Suprapubic skin (tissue), 4 donors: ENCODE measurements at regions not wholly inside any gene's neighbourhood (a gene's known extent, or its start where the extent isn't known, plus 50 kb on each side); places are given as distances from the start of the nearest gene placed in this dataset.

Experiments used
- DNase-seq, 2 donors: peaks; one replicate each; pipeline ENCODE4 v3.0.0-alpha.2; 2019; ENCODE audit warnings: low spot score in 2 of 2
- H3K27ac ChIP-seq: fragments of 200-600 bp; sonication (generic); one replicate; pipeline ENCODE4 v1.5.1; 2019
- H3K27me3 ChIP-seq: fragments of 200-600 bp; sonication (generic); one replicate; pipeline ENCODE4 v1.5.1; 2019
- H3K36me3 ChIP-seq: fragments of 200-600 bp; sonication (generic); one replicate; pipeline ENCODE4 v1.5.1; 2019
- H3K4me1 ChIP-seq: fragments of 200-600 bp; sonication (generic); one replicate; pipeline ENCODE4 v1.5.1; 2019
- H3K4me3 ChIP-seq: fragments of 200-600 bp; sonication (generic); one replicate; pipeline ENCODE4 v1.5.1; 2019; ENCODE audit warnings: mild to moderate bottlenecking
- H3K9me3 ChIP-seq: fragments of 200-600 bp; sonication (generic); one replicate; pipeline ENCODE4 v1.5.1; 2019
- EP300 ChIP-seq: sonication (generic); formaldehyde crosslinking; IDR thresholded peaks from one replicate; pipeline ENCODE4 v1.6.1; 2017; ENCODE audit warnings: antibody characterized with exemption
- POLR2A ChIP-seq, 2 donors: fragments of 450-650 bp; IDR thresholded peaks; one replicate each; pipeline ENCODE4 v1.6.1; 2017; ENCODE audit warnings: antibody characterized with exemption in 2 of 2, mild to moderate bottlenecking in 2 of 2, moderate library complexity in 2 of 2
- POLR2AphosphoS5 ChIP-seq, 3 donors: sonication (generic); formaldehyde crosslinking; IDR thresholded peaks; one replicate each; pipeline ENCODE4 v1.6.1; 2017; ENCODE audit warnings: antibody characterized with exemption in 3 of 3
- WGBS: methylation state at CpG from one replicate; pipeline ENCODE4 v1.1.5; 2018; 5-methylcytosine and 5-hydroxymethylcytosine counted together
- TF ChIP-seq, protein P1 (sequence below), 2 donors: fragments of 200-600 bp in 1 of 2; fragments of 450-650 bp in 1 of 2; sonication (generic) in 1 of 2; IDR thresholded peaks; one replicate each; pipeline ENCODE4 v1.5.1; 2016 to 2019; ENCODE audit warnings: antibody characterized with exemption in 2 of 2, mild to moderate bottlenecking in 1 of 2, moderate library complexity in 1 of 2

DNA sequence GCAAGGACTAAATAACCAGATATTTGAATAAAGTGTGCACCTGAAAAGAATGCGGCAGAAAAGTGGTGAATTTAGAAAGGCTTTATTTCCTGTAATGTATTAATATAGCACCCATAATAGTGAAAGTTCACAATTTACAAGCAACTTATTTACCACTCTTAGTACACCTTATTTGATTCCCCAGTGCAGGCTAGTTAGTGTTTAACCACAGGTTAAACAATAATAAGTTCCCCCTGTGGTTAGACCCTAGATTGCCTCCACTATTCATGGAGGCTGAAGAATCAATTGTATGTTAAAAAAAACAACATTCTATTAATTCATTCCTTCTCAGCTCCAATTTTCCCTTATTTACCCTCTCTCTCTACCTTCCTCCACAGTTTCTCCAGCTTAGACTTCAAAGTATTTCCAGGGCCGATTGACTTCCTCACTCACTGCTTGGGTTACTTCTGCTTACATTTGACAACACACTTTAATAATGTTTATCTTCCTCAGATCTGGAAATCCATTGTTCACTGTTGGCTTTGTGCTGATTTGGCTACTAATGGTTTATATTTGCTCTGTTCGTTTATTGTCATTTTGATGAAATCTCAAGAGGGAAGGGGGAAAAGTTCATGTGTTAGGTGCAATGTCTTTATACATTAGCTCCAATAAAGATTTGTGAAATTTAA, 796.3 kb downstream of the BRINP3 start:
- H3K4me1 ChIP-seq = no peaks in the 10 kb centered on the region
- WGBS = 59% methylated on average over 3 of the region's 3 CpGs
- TF ChIP-seq EP300 (no peak), POLR2A (IDR thresholded peaks at IDR 0.05) (no peak), POLR2AphosphoS5 (IDR thresholded peaks at IDR 0.05) (no peak)
- TF ChIP-seq, protein P1, sequence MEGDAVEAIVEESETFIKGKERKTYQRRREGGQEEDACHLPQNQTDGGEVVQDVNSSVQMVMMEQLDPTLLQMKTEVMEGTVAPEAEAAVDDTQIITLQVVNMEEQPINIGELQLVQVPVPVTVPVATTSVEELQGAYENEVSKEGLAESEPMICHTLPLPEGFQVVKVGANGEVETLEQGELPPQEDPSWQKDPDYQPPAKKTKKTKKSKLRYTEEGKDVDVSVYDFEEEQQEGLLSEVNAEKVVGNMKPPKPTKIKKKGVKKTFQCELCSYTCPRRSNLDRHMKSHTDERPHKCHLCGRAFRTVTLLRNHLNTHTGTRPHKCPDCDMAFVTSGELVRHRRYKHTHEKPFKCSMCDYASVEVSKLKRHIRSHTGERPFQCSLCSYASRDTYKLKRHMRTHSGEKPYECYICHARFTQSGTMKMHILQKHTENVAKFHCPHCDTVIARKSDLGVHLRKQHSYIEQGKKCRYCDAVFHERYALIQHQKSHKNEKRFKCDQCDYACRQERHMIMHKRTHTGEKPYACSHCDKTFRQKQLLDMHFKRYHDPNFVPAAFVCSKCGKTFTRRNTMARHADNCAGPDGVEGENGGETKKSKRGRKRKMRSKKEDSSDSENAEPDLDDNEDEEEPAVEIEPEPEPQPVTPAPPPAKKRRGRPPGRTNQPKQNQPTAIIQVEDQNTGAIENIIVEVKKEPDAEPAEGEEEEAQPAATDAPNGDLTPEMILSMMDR (IDR thresholded peaks at IDR 0.05) = no peak
- no peaks in the 10 kb centered on the region for H3K36me3 ChIP-seq
- no peak for DNase-seq
- no peak overlapping the region for H3K27ac ChIP-seq
- no peak overlapping the region for H3K4me3 ChIP-seq
- H3K27me3 ChIP-seq = no peaks in the 10 kb centered on the region
- H3K9me3 ChIP-seq = no peaks in the 10 kb centered on the region

- H3K27me3 ChIP-seq = no peaks in the 10 kb centered on the region
- no peak for DNase-seq
- peaks cover under 1% of the 10 kb centered on the region for H3K9me3 ChIP-seq
- no peak for TF ChIP-seq POLR2AphosphoS5 (IDR thresholded peaks at IDR 0.05)
- TF ChIP-seq POLR2A (IDR thresholded peaks at IDR 0.05) = no peak
- TF ChIP-seq EP300 = no peak
- TF ChIP-seq, protein P1 (IDR thresholded peaks at IDR 0.05) = no peak
- H3K36me3 ChIP-seq = no peaks in the 10 kb centered on the region
- no peaks in the 10 kb centered on the region for H3K4me1 ChIP-seq
- WGBS = 59% methylated on average over 3 of the region's 3 CpGs
- no peak overlapping the region for H3K27ac ChIP-seq
- H3K4me3 ChIP-seq = no peak overlapping the region
Observed at GRCh38 chr1:189682591-189682990, 795.1 kb downstream of the BRINP3 start.

- WGBS = 82% methylated on average over 1 of the region's 1 CpG
- H3K36me3 ChIP-seq = no peaks in the 10 kb centered on the region
- DNase-seq = no peak
- peaks cover 4% of the 10 kb centered on the region for H3K9me3 ChIP-seq
- H3K4me3 ChIP-seq = no peak overlapping the region
- no peak overlapping the region for H3K27ac ChIP-seq
- TF ChIP-seq, protein P1 (IDR thresholded peaks at IDR 0.05) = no peak
- TF ChIP-seq EP300 (no peak), POLR2A (IDR thresholded peaks at IDR 0.05) (no peak), POLR2AphosphoS5 (IDR thresholded peaks at IDR 0.05) (no peak)
- no peaks in the 10 kb centered on the region for H3K4me1 ChIP-seq
- no peaks in the 10 kb centered on the region for H3K27me3 ChIP-seq
Observed at GRCh38 chr1:189686288-189686687, 791.4 kb downstream of the BRINP3 start.

DNA sequence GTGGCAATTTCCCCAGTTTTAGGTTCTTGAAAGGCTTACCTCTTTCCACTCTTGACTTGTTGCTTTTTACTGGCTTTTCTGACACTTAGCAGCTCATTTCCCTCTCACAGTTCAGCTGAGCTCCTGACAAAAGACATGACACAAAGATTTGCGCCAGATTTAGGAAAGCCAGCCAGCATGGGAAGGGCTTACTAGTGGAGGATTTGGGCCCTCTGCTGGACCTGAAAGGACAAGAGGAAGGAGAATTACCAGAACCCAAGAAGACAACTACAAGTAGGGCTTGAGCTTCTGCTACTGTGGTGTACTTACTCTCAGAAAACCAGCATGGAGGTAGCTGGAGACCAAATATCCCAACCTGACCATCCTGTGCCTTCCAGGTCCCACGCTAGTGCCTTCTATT, 784.5 kb downstream of the BRINP3 start:
- Histone ChIP-seq H3K27ac (no peak overlapping the region), H3K4me1 (no peaks in the 10 kb centered on the region), H3K9me3 (peaks cover 4% of the 10 kb centered on the region), H3K36me3 (no peaks in the 10 kb centered on the region), H3K4me3 (no peak overlapping the region), H3K27me3 (no peaks in the 10 kb centered on the region)
- WGBS = 83% methylated on average over 2 of the region's 2 CpGs
- no peak for DNase-seq
- TF ChIP-seq POLR2AphosphoS5 (IDR thresholded peaks at IDR 0.05) (no peak), EP300 (no peak), POLR2A (IDR thresholded peaks at IDR 0.05) (no peak)
- TF ChIP-seq, protein P1 (IDR thresholded peaks at IDR 0.05) = no peak

DNA sequence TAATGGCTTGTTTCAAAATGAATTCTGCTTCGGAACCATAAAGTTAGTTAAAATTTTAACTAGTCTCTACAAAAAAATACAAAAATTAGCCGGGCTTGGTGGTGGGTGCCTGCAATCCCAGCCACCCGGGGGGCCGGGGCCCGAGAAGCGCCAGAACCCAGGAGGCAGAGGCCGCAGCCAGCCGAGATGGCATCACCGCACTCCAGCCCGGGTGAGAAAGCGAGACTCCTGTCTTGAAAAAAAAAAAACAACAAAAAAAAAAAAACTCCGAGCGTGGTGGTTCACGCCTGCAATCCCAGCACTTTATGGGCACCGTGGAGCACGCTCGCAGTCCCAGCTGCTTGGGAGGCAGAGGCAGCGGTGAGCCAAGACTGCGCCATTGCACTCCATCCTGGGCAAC, 781.4 kb downstream of the BRINP3 start:
- TF ChIP-seq, protein P1 (IDR thresholded peaks at IDR 0.05) = no peak
- no peak for TF ChIP-seq POLR2A (IDR thresholded peaks at IDR 0.05)
- no peak for TF ChIP-seq POLR2AphosphoS5 (IDR thresholded peaks at IDR 0.05)
- TF ChIP-seq EP300 = no peak
- WGBS = 96% methylated on average over 19 of the region's 19 CpGs

More for the DNA sequence above, 781.4 kb downstream of the BRINP3 start:
- H3K36me3 ChIP-seq = no peaks in the 10 kb centered on the region
- H3K9me3 ChIP-seq = peaks cover 4% of the 10 kb centered on the region
- no peaks in the 10 kb centered on the region for H3K27me3 ChIP-seq
- H3K4me3 ChIP-seq = no peak overlapping the region
- no peak overlapping the region for H3K27ac ChIP-seq
- H3K4me1 ChIP-seq = no peaks in the 10 kb centered on the region
- no peak for DNase-seq
